Activated B cell treated with CpG ODN at 0.5 μM for 24 hours (primary cell): ENCODE measurements at regions not wholly inside any gene's neighbourhood (a gene's known extent, or its start where the extent isn't known, plus 50 kb on each side); places are given as distances from the start of the nearest gene placed in this dataset.

Experiments
- ATAC-seq: fragments of 200-7000 bp; cut with Tn5 transposase; one replicate; pipeline ENCODE4 v1.10.0; 2021; ENCODE audit warnings: low read depth, mild to moderate bottlenecking, moderate library complexity
- CTCF ChIA-PET: fragments of 350-600 bp; sonication (Branson Sonifier 250); formaldehyde crosslinking; loops from one replicate; lab custom pipeline; 2021; ENCODE audit warnings: antibody characterized with exemption; lab: Charles Lee
- POLR2A ChIA-PET: fragments of 350-600 bp; sonication (Branson Sonifier 250); formaldehyde crosslinking; loops from one replicate; lab custom pipeline; 2021; ENCODE audit warnings: antibody characterized with exemption; lab: Charles Lee
- DNase-seq: peaks from one replicate; pipeline ENCODE4 v3.0.0; 2022
- H3K27ac Mint-ChIP-seq: one replicate; pipeline ENCODE4 v1.8.0; 2020; ENCODE audit warnings: mixed read lengths
- H3K27me3 Mint-ChIP-seq: one replicate; pipeline ENCODE4 v1.8.0; 2021; ENCODE audit warnings: mixed read lengths
- H3K36me3 Mint-ChIP-seq: one replicate; pipeline ENCODE4 v1.8.0; 2021; ENCODE audit warnings: low read depth, mixed read lengths
- H3K4me1 Mint-ChIP-seq: one replicate; pipeline ENCODE4 v1.8.0; 2021; ENCODE audit warnings: mixed read lengths
- H3K4me3 Mint-ChIP-seq: one replicate; pipeline ENCODE4 v1.8.0; 2020; ENCODE audit warnings: mild to moderate bottlenecking, mixed read lengths
- H3K9me3 Mint-ChIP-seq: one replicate; pipeline ENCODE4 v1.8.0; 2020; ENCODE audit warnings: mixed read lengths
- CTCF ChIP-seq: fragments of 200-600 bp; IDR thresholded peaks from one replicate; pipeline ENCODE4 v1.8.0; 2022; ENCODE audit warnings: antibody characterized with exemption, mild to moderate bottlenecking
- intact Hi-C: fragments of 100-400 bp; cut with micrococcal nuclease; formaldehyde crosslinking; loops from one replicate; pipeline ENCODE4 v1.15.1; 2024

- no peak overlapping the region for H3K4me3 Mint-ChIP-seq
- POLR2A ChIA-PET, result no interaction called here
- CTCF ChIA-PET, result no interaction called here
Measured at GRCh38 chr11:115920092-115920461, 415.9 kb upstream of the CADM1 start.

DNA sequence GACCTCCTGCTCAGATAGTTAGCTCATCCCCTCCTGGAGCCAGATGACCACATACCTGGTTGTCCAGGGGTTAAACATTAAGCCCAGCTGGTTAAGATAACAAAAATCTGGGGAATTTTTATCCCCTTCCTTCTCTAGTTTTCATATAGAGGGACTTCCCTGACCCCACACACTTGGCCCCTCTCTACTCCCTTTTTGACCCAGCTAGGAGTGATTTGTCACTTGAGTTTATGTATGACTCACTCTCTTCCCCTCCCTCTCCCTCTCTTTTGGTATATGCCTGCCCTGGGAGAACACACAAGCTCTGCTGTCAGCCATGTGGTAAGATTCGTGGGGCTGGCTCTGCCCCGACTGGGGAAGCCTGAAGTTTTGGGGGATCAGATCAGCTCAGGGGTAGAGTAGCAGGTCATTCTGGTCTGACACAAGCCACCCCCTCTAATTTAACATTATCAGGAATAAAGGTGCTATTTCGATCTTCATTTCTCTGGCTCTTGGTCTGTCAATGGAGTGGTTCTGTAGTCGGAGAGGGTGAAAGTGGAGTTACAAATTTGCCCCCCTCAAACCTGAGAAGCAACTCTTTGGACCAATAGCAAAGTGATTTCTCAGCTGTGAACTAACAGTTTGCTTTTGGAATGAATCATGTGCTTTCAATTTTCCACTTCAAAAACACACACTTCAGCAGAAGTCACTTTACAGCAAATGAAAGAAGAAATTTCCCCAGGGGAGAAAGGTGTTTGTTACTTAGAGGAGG is 415.3 kb upstream of the CADM1 start:
- Mint-ChIP-seq H3K4me3 (no peak overlapping the region), H3K27ac (peak overlapping the region; percentile 55), H3K27me3 (no peaks in the 10 kb centered on the region), H3K36me3 (no peaks in the 10 kb centered on the region), H3K4me1 (peaks cover 16% of the 10 kb centered on the region), H3K9me3 (no peaks in the 10 kb centered on the region)
- no peak for TF ChIP-seq CTCF
- ChIA-PET POLR2A (no interaction called here), CTCF (no interaction called here)
- intact Hi-C loops, result no loop called here
- ATAC-seq (peak; percentile 27), DNase-seq (no peak)

More at GRCh38 chr11:115920092-115920461, 415.9 kb upstream of the CADM1 start:
- Mint-ChIP-seq H3K36me3 (no peaks in the 10 kb centered on the region), H3K4me1 (peaks cover 21% of the 10 kb centered on the region), H3K27ac (no peak overlapping the region), H3K9me3 (no peaks in the 10 kb centered on the region), H3K27me3 (no peaks in the 10 kb centered on the region)
- no peak for TF ChIP-seq CTCF
- intact Hi-C loops, result no loop called here
- ATAC-seq, result no peak
- DNase-seq, result no peak

DNA sequence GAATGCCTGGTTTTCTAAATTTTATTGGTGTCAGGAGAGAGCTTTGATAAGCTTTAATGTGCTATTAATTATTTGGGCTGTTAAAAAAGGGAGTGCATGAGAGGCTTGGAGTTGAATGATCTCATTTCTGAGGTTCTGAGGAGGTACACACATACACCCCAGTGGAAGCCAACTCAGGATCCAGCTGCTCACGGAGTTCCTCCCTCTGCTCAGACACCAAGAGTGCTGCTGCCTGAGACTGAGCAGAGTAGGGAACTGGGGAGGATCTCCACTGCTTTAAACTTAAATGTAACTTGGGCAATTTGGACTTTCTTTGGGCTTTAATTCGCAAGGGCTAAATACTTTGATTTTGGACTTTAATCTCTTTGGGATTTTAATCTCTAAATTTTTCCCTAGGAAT is 414.4 kb upstream of the CADM1 start:
- Mint-ChIP-seq H3K36me3 (no peaks in the 10 kb centered on the region), H3K27me3 (no peaks in the 10 kb centered on the region), H3K27ac (no peak overlapping the region), H3K4me3 (no peak overlapping the region), H3K4me1 (peaks cover 16% of the 10 kb centered on the region), H3K9me3 (no peaks in the 10 kb centered on the region)
- CTCF ChIA-PET, result no interaction called here
- POLR2A ChIA-PET, result no interaction called here
- ATAC-seq (no peak), DNase-seq (no peak)
- intact Hi-C loops, result no loop called here
- no peak for TF ChIP-seq CTCF

DNA sequence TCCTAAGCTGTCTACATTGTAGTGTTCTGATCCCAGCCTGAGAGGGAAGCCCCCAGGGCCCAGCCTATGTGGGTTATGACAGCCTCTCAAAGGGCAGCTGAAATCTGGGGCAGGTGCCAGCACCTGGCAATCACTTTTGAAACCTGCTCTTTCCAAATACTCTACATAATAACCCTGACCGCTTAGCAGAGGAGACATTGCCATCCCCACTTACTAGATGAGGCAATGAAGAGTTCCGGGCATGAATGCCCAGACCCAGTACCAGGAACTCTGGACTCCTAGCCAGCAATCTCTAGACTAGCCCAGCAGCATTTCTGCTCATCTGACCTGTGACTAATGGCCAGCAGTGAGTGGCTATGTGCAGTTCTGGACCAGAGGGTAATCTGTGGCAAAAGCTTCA is 412.4 kb upstream of the CADM1 start:
- DNase-seq (no peak), ATAC-seq (no peak)
- Mint-ChIP-seq H3K4me3 (no peak overlapping the region), H3K9me3 (no peaks in the 10 kb centered on the region), H3K27ac (no peak overlapping the region), H3K4me1 (peaks cover 12% of the 10 kb centered on the region), H3K36me3 (no peaks in the 10 kb centered on the region), H3K27me3 (no peaks in the 10 kb centered on the region)
- CTCF ChIA-PET, result no interaction called here
- intact Hi-C loops, result no loop called here
- POLR2A ChIA-PET, result no interaction called here
- no peak for TF ChIP-seq CTCF

DNA sequence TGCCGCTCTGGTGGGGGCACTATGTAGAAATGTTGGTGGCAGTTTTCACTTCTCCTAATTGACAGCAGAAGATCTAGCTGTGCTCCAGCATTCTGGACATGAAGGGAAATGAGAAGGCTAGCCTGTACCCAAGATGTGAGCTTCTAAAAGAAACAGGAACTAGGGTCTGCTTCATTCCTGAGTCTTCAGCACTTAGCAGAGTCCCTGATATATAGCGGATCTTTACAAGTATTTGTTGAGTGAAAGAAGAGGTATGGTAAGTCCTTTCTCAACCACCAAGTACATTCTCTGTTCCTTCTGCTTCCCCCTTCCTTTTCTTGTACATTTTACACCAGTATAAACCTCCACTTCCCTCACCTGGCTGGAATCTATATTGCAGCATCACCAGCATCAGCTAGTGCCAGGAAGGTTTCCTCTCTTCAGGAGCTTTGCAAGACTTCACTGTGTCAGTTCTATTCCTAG is 408.3 kb upstream of the CADM1 start:
- no peaks in the 10 kb centered on the region for H3K27me3 Mint-ChIP-seq
- ATAC-seq, result no peak

More for the DNA sequence above, 408.3 kb upstream of the CADM1 start:
- POLR2A ChIA-PET, result no interaction called here
- no peaks in the 10 kb centered on the region for H3K36me3 Mint-ChIP-seq
- TF ChIP-seq CTCF, result no peak
- CTCF ChIA-PET, result no interaction called here
- peaks cover 5% of the 10 kb centered on the region for H3K4me1 Mint-ChIP-seq
- H3K9me3 Mint-ChIP-seq, result no peaks in the 10 kb centered on the region
- intact Hi-C loops, result no loop called here
- DNase-seq, result no peak
- no peak overlapping the region for H3K27ac Mint-ChIP-seq
- H3K4me3 Mint-ChIP-seq, result no peak overlapping the region
